Esophagus (tissue), 2 donors: ENCODE measurements at regions not wholly inside any gene's neighbourhood (a gene's known extent, or its start where the extent isn't known, plus 50 kb on each side); places are given as distances from the start of the nearest gene placed in this dataset.

Experiments used
- H3K27ac ChIP-seq, 2 donors: one replicate each; pipeline ENCODE4 v1.5.1; 2013; ENCODE audit warnings: low read depth in 2 of 2, mild to moderate bottlenecking in 2 of 2, inconsistent platforms in 1 of 2, low read length in 1 of 2, moderate library complexity in 1 of 2
- H3K27me3 ChIP-seq, 2 donors: one replicate each; pipeline ENCODE4 v1.6.1; 2013; ENCODE audit warnings: low read length in 2 of 2, control low read depth in 1 of 2, mild to moderate bottlenecking in 1 of 2; ENCODE audit not compliant: insufficient read depth in 2 of 2, control insufficient read depth in 1 of 2
- H3K36me3 ChIP-seq, 2 donors: one replicate each; pipeline ENCODE4 v1.6.1; 2013; ENCODE audit warnings: low read length in 1 of 2; ENCODE audit not compliant: control insufficient read depth in 2 of 2, insufficient read depth in 2 of 2
- H3K4me1 ChIP-seq, 2 donors: one replicate each; pipeline ENCODE4 v1.6.1; 2013; ENCODE audit warnings: low read length in 1 of 2; ENCODE audit not compliant: control insufficient read depth in 2 of 2, insufficient read depth in 2 of 2
- H3K4me3 ChIP-seq, 2 donors: one replicate each; pipeline ENCODE4 v1.5.1; 2013; ENCODE audit warnings: low read length in 2 of 2, mild to moderate bottlenecking in 2 of 2, low read depth in 1 of 2, moderate library complexity in 1 of 2
- H3K9me3 ChIP-seq, 2 donors: one replicate each; pipeline ENCODE4 v1.6.1; 2013; ENCODE audit warnings: mild to moderate bottlenecking in 2 of 2, low read depth in 1 of 2, low read length in 1 of 2, moderate library complexity in 1 of 2; ENCODE audit not compliant: control insufficient read depth in 2 of 2, insufficient read depth in 1 of 2
- WGBS, 2 donors: extraction: QIAGEN DNeasy Blood & Tissue Kit; methylation state at CpG; one replicate each; pipeline ENCODE4 v1.1.7; 2013; 5-methylcytosine and 5-hydroxymethylcytosine counted together
- donor health status: healthy with polysubstance abuse.
- donor health status: Bipolar disorder and iron deficiency.

- no peaks in the 10 kb centered on the region for H3K36me3 ChIP-seq
- WGBS, 2 donors = 49 to 54% methylated on average over 3 of the region's 3 CpGs
- H3K4me3 ChIP-seq = no peak overlapping the region
- no peaks in the 10 kb centered on the region for H3K27me3 ChIP-seq
- H3K9me3 ChIP-seq = peaks cover 0 to 3% of the 10 kb centered on the region in 2 donors
- H3K27ac ChIP-seq = no peak overlapping the region
- no peaks in the 10 kb centered on the region for H3K4me1 ChIP-seq
Observed at GRCh38 chr15:46858150-46858549, 859.2 kb upstream of the SEMA6D start.

GRCh38 chr15:46861796-46862195, 855.5 kb upstream of the SEMA6D start:
- Histone ChIP-seq H3K4me3 (no peak overlapping the region), H3K27me3 (no peaks in the 10 kb centered on the region), H3K36me3 (no peaks in the 10 kb centered on the region), H3K9me3 (peaks cover 0 to 3% of the 10 kb centered on the region in 2 donors), H3K27ac (no peak overlapping the region), H3K4me1 (no peaks in the 10 kb centered on the region)
- 71 to 76% methylated on average over 2 of the region's 2 CpGs for WGBS, 2 donors

- no peaks in the 10 kb centered on the region for H3K27me3 ChIP-seq
- 76 to 79% methylated on average over 6 of the region's 6 CpGs for WGBS, 2 donors
- H3K27ac ChIP-seq = no peak overlapping the region
- no peak overlapping the region for H3K4me3 ChIP-seq
- peaks cover 0 to 3% of the 10 kb centered on the region in 2 donors for H3K9me3 ChIP-seq
- H3K4me1 ChIP-seq = no peaks in the 10 kb centered on the region
- no peaks in the 10 kb centered on the region for H3K36me3 ChIP-seq
Observed at GRCh38 chr15:46865155-46865554, 852.1 kb upstream of the SEMA6D start.

GRCh38 chr15:46872286-46872980, 844.9 kb upstream of the SEMA6D start:
- H3K27me3 ChIP-seq = no peaks in the 10 kb centered on the region
- H3K27ac ChIP-seq = no peak overlapping the region
- no peak overlapping the region for H3K4me3 ChIP-seq
- no peaks in the 10 kb centered on the region for H3K9me3 ChIP-seq
- no peaks in the 10 kb centered on the region for H3K4me1 ChIP-seq
- no peaks in the 10 kb centered on the region for H3K36me3 ChIP-seq
- WGBS, 2 donors = 45 to 47% methylated on average over 5 of the region's 5 CpGs

GRCh38 chr15:46872981-46873330, 844.3 kb upstream of the SEMA6D start:
- 63 to 73% methylated on average over 2 of the region's 2 CpGs for WGBS, 2 donors
- Histone ChIP-seq H3K4me3 (no peak overlapping the region), H3K27me3 (no peaks in the 10 kb centered on the region), H3K4me1 (no peaks in the 10 kb centered on the region), H3K36me3 (no peaks in the 10 kb centered on the region), H3K9me3 (no peaks in the 10 kb centered on the region), H3K27ac (no peak overlapping the region)

- 48 to 51% methylated on average over 5 of the region's 5 CpGs for WGBS, 2 donors
- Histone ChIP-seq H3K9me3 (no peaks in the 10 kb centered on the region), H3K4me1 (no peaks in the 10 kb centered on the region), H3K4me3 (no peak overlapping the region), H3K36me3 (no peaks in the 10 kb centered on the region), H3K27me3 (no peaks in the 10 kb centered on the region), H3K27ac (no peak overlapping the region)
Observed at GRCh38 chr15:46879032-46879770, 838.1 kb upstream of the SEMA6D start.

GRCh38 chr15:46880791-46881190, 836.5 kb upstream of the SEMA6D start:
- Histone ChIP-seq H3K4me3 (no peak overlapping the region), H3K4me1 (no peaks in the 10 kb centered on the region), H3K27me3 (no peaks in the 10 kb centered on the region), H3K27ac (no peak overlapping the region), H3K9me3 (no peaks in the 10 kb centered on the region), H3K36me3 (no peaks in the 10 kb centered on the region)
- 71 to 74% methylated on average over 2 of the region's 2 CpGs for WGBS, 2 donors

- WGBS, 2 donors = 45 to 53% methylated on average over 4 of the region's 4 CpGs
- no peak overlapping the region for H3K4me3 ChIP-seq
- no peak overlapping the region for H3K27ac ChIP-seq
- no peaks in the 10 kb centered on the region for H3K27me3 ChIP-seq
- no peaks in the 10 kb centered on the region for H3K36me3 ChIP-seq
- no peaks in the 10 kb centered on the region for H3K4me1 ChIP-seq
- H3K9me3 ChIP-seq = no peaks in the 10 kb centered on the region
Observed at GRCh38 chr15:46892621-46893160, 824.6 kb upstream of the SEMA6D start.

- Histone ChIP-seq H3K4me1 (no peaks in the 10 kb centered on the region), H3K27me3 (no peaks in the 10 kb centered on the region), H3K36me3 (no peaks in the 10 kb centered on the region), H3K4me3 (no peak overlapping the region), H3K9me3 (no peaks in the 10 kb centered on the region), H3K27ac (no peak overlapping the region)
- 94 to 95% methylated on average over 10 of the region's 10 CpGs for WGBS, 2 donors
Observed at GRCh38 chr15:46894644-46895043, 822.7 kb upstream of the SEMA6D start.

GRCh38 chr15:46897266-46897665, 820.0 kb upstream of the SEMA6D start:
- WGBS, 2 donors = 58 to 60% methylated on average over 1 of the region's 1 CpG
- H3K4me3 ChIP-seq = no peak overlapping the region
- H3K27ac ChIP-seq = no peak overlapping the region
- no peaks in the 10 kb centered on the region for H3K27me3 ChIP-seq
- no peaks in the 10 kb centered on the region for H3K36me3 ChIP-seq
- H3K9me3 ChIP-seq = no peaks in the 10 kb centered on the region
- H3K4me1 ChIP-seq = no peaks in the 10 kb centered on the region
